ENCODE measurements at regions not wholly inside any gene's neighbourhood (a gene's known extent, or its start where the extent isn't known, plus 50 kb on each side); places are given as distances from the start of the nearest gene placed in this dataset.
A peak's percentile ranks its signal among the peaks of the same experiment; 100 is the strongest.

- no peak for DNase-seq
Observed at GRCh38 chr14:76948213-76948947, 80.1 kb downstream of the IRF2BPL start.

DNA sequence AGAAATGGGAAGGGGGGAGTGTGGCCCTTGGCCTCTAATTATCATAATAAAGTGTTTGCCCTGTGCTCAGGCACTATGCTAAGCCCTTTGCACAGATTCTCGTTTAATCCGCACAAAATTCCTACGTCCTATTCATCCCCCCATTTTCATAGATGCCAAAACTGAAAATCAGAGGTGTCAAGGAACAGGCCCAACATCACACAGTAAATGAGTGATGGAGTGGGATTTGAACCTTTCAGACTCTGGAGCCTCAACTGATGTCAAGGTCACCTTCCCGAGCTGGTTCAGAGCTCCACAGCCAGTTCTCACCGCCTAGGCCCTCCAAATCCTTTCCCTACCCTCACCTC is 80.7 kb downstream of the IRF2BPL start:
- DNase-seq = no peak

- peak; percentile 98 for DNase-seq
Observed at GRCh38 chr14:76947078-76947837, 81.2 kb downstream of the IRF2BPL start.

DNA sequence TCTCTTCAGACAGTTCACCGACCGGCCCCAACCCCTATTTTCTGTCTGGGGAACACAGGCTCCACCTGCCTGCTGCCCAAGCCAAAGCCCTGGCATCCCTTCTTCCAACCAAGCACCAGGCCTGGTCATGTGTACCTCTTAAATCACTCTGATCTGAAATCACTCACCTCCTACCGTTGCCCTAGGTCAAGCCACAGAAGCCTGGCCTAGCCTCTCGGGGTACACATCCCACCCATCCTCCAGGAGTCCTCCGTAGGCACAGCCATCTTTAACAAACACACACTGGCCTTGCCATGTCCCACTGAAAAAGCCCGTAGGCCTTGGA is 81.8 kb downstream of the IRF2BPL start:
- DNase-seq = no peak

GRCh38 chr14:76943072-76943471 is 85.4 kb downstream of the IRF2BPL start:
- no peak for DNase-seq

DNA sequence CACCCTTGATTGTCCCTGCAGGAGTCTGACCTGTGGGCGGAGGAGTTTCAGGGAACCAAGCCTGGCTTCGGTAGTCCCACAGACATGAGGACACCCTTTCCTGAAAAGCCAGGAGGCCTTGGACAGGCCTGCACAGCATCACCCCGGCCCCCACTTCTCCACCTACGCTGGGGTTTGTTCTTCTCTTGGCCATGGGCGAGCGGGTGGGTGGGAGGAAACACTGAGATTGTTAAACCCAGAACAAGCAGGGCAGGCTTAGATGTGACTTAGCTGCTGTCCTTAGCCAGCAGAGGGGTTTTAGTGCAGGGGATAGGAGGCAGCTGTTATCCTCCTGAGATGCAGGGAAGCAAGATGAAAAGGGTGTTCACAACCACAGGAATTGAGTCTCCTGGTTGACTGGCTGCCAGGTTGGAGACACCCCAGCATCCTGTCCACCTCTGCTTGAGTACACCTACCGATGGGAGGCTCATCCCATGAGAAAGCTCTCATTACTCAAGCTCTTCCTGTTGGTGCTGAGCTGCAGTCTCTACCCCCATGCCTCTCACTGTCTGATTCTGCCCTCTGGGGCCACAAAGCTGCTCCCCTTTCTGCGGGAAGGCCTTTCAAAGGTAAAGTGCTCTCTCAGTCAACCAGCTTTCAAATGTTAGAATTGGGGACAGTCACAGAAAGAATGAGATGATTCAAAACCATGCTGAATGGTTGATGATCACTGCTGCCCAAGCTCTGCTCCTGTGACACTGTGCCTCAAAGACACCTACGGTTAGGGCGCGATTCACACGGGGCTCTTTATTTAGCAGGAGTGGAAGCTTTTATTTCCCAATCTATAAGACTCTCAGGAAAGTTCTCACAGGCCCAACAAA is 86.3 kb downstream of the IRF2BPL start:
- DNase-seq = no peak

DNA sequence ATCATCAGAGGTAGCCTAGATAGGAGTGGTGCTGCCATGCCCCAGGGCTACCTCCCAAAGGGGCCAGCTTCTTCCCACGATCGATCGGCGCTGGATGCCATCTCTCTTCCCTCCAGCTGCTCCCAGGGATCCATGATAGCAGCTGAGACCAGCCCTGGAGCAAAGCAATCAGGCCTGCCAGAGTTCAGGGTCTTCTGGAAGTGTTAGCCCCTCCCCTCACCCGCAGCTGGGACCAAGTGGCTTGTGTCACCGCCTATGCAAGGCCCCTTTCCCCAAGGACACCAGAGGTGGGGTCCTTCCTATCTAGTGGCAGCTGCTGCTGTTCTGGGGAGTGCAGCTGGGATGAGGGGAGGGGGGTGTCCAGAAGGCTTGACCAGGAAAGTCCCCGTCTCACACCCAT is 87.0 kb downstream of the IRF2BPL start:
- no peak for DNase-seq

DNA sequence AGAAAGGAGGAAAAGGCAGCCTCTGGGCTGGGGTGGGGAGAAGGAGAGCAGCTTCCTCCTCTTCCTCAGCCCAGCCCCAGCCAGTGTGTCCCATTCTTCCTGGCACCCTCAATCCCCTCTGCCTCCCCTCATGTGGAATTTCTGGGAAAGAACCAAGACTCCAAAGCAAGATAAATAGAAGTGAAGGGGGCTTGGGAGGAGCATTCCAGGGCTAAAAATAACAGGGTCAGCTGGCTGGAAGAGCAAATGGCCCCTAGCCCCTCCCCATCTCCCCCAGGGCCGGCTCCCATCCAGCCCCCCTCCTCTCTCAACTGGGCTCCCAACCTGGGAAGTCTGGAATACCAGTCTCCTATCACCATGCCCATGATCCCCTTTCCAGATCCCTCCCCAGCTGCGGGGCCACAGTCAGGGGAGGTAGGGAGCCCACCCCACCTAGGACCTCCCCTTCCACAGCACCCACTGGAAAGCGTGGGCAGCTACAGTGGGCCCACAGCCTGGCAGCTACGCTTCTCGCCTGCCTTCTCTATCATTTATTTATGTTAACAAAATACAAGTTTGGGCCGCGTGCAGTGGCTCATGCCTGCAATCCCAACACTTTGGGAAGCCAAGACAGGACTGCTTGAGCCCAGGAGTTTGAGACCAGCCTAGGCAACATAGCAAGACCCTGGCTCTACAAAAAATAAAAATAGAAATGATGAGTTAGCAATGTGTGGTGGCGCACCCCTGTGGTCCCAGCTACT is 88.3 kb downstream of the IRF2BPL start:
- no peak for DNase-seq

- DNase-seq = no peak
Observed at GRCh38 chr14:76939015-76939742, 89.3 kb downstream of the IRF2BPL start.

DNA sequence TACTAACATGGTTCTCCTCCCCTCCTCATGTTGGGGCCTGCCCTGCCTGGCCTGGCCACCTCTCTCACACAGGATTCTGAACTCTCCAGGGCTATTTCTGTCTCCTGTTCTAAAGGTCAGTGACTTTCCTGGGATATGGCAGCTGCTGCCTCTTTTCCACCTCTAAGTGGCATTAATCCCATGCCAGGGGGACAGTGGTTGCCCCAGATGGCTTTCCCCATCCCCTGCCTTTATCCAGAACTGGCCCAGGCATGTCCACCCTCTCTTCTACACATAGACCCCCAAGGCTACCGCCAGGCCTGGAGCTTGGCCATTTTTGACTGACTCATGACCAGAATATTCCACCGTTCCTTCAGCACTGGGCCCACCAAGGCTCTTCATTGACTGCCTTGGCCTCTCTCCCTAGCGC is 90.4 kb downstream of the IRF2BPL start:
- DNase-seq = no peak

DNA sequence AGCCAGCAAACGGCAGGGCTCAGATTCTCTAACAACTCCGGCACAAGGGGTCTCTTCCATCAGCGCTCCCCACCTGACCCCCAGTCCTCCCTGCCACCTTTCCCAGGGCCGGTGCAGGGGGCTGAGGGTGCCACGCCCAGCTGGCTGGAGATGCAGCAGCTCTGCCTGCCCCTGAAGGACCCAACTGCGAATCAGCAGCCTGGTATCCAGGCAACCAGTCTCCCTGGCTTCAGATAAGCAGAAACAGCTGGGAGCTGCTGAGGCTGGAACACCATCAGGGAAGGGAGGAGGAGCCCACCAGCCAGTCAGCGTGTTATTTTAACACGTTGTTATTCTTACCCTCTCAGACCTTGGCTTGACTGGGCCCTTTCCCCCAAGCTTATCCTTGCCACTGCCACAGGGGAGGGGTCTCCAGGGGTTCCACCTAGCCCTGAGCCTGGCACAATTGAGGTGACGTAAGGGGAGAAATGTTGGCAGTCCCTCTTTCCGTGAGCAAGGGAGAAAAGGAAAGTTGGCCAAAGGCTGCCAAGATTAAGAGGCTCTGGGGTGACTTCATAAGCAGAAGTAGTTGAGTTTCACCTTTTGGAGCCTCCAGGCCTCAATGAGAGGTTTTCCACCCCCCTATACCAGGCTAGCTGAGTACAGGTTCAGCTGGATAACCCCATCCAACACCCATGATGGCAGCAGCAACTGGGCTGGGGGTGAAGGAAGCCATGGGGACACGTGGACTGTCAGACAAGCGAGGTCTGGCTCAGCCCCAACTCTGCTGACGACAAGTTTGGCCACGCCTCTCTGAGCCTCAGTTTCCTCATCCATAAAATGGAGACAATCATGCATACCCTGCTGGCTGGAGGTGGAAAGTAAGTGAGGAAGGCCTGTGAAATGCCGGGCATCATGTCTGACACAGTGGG is 91.1 kb downstream of the IRF2BPL start:
- peak; percentile 73 for DNase-seq

- no peak for DNase-seq
Observed at GRCh38 chr14:76936483-76936882, 92.0 kb downstream of the IRF2BPL start.

GRCh38 chr14:76933515-76933914 is 95.0 kb downstream of the IRF2BPL start:
- no peak for DNase-seq

DNA sequence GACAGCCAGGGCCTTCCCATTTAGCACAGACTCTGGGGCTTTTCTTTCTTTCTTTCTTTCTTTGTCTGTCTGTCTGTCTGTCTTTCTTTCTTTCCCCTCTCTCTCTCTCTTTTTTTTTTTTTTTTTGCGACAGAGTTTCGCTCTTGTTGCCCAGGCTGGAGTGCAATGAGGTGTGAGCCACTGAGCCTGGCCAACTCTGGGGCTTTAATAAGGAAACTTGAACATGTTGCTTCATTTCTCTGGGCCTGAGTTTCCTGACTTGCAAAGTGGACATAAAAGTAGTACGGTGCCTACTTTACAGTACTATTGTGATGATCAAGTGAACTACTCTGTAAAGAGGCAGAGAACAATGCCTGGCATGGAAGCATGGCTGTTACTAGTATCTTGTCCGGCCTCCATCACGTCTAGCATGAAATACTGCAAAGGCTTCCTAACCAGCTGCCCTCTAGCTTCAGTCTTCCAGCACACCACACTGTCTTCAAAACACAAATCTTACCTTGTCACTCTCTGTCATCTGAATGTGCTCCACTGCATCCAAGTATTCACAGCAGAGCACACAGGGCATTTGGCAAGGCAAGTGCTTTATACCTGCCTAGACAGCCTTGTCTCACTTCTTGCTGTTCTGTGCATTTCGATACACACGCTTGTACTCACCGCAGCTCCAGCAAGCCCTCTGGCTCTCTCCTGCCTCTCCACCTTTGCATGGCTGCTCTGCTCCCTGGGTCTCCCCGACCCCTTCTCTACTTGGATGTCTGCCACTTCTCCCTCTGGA is 96.7 kb downstream of the IRF2BPL start:
- no peak for DNase-seq

DNA sequence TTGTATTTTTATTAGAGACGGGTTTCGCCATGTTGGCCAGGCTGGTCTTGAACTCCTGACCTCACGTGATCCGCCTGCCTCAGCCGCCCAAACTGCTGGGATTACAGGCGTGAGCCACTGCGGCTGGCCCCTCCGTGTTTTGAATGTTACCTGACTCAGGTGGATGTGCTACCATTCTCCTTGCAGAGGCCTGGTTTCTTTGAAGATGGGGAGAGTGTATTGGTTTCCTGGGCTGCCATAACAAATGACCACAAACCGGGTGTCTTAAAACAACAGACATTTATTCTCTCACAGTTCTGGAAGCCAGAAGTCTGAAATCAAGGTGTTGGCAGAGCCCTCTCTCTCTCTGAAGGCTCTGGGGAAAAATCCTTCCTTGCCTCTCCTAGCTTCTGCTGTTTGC is 98.0 kb downstream of the IRF2BPL start:
- no peak for DNase-seq

DNA sequence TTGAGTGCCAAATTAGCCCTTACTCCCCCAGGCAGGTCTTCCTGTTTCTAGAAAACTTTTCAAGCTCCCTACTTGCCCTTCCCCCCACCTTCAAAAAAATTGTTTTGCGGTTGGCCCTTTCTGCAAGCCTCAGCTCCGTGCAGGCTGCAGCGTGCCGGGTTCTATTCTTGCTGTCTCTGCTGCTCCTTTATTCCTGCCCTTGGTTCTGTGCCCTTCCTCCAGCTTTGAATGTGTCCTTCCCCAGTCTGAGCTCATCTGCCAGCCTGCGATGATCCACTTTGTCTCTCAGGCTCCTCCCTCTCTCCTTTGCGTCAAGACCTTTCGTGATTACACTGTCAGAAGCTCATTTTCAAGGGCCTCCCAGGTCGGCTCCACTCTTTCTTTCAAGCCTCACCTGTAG is 98.6 kb downstream of the IRF2BPL start:
- no peak for DNase-seq

DNA sequence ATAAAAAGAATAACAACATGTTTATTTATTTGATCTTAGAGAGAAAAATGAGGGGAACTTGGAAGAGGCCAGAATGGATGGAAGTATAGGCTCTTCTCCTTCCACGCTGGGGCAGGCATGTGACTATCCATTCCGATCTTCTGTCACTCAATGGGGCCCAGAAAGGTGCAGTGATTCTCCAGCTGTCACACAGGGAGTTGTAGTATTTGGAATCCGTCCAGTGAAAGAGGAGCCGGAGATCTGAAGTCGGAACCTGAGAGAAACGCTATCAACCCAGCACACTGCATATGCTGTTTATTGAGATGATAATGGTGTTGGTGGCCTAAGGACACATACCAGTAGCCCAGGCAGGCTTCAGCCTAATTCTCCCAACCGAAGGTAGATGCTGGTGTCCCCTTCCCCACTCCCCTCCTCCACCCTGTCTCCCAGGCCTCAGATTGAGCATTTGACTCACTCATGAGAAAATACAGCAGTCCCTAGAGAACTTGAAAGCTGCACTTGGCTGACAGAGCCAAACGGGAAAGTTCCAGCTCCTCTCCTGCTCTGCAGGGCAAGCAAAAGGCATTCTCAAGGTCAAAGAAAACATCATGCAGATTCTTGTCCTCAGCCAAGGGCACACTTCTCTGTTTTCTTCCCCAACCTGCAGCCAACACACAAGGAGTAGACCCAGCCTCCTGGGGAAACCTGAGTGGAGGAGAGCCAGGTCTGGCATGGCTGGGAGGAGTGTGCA is 100.4 kb downstream of the IRF2BPL start:
- no peak for DNase-seq

- peak; percentile 36 for DNase-seq
Observed at GRCh38 chr14:76926521-76927251, 100.5 kb downstream of the LRRC74A start.

GRCh38 chr14:76925097-76925441 is 98.9 kb downstream of the LRRC74A start:
- DNase-seq = no peak
